ENCODE measurements at regions not wholly inside any gene's neighbourhood (a gene's known extent, or its start where the extent isn't known, plus 50 kb on each side); places are given as distances from the start of the nearest gene placed in this dataset.

- in situ Hi-C loops (cut with HindIII; ENCODE audit: low sequenced_read_pairs), result no loop called here
These were observed 214.7 kb upstream of the NR4A3 start for GRCh38 chr9:99606957-99607356.

- in situ Hi-C loops (cut with HindIII; ENCODE audit: low sequenced_read_pairs), result no loop called here
These were observed 213.7 kb upstream of the NR4A3 start for GRCh38 chr9:99607842-99608448.

GRCh38 chr9:99614341-99614740 lies 207.3 kb upstream of the NR4A3 start:
- in situ Hi-C loops (cut with HindIII; ENCODE audit: low sequenced_read_pairs), result no loop called here

GRCh38 chr9:99621040-99621439 lies 200.6 kb upstream of the NR4A3 start:
- in situ Hi-C loops (cut with HindIII; ENCODE audit: low sequenced_read_pairs), result no loop called here

- in situ Hi-C loops (cut with HindIII; ENCODE audit: low sequenced_read_pairs), result no loop called here
These were observed 199.0 kb upstream of the NR4A3 start for GRCh38 chr9:99622679-99623078.

- in situ Hi-C loops (cut with HindIII; ENCODE audit: low sequenced_read_pairs), result no loop called here
These were observed 197.8 kb upstream of the NR4A3 start for GRCh38 chr9:99623780-99624364.

- in situ Hi-C loops (cut with HindIII; ENCODE audit: low sequenced_read_pairs), result no loop called here
These were observed 197.0 kb upstream of the NR4A3 start for GRCh38 chr9:99624499-99625233.

GRCh38 chr9:99626426-99626825 lies 195.3 kb upstream of the NR4A3 start:
- in situ Hi-C loops (cut with HindIII; ENCODE audit: low sequenced_read_pairs), result no loop called here

- in situ Hi-C loops (cut with HindIII; ENCODE audit: low sequenced_read_pairs), result no loop called here
These were observed 193.4 kb upstream of the NR4A3 start for GRCh38 chr9:99628285-99628684.

- in situ Hi-C loops (cut with HindIII; ENCODE audit: low sequenced_read_pairs), result no loop called here
These were observed 192.7 kb upstream of the NR4A3 start for GRCh38 chr9:99628849-99629620.

GRCh38 chr9:99632349-99633038 lies 189.2 kb upstream of the NR4A3 start:
- in situ Hi-C loops (cut with HindIII; ENCODE audit: low sequenced_read_pairs), result no loop called here

- in situ Hi-C loops (cut with HindIII; ENCODE audit: low sequenced_read_pairs), result no loop called here
These were observed 188.4 kb upstream of the NR4A3 start for GRCh38 chr9:99633265-99633664.

GRCh38 chr9:99634186-99634585 lies 187.5 kb upstream of the NR4A3 start:
- in situ Hi-C loops (cut with HindIII; ENCODE audit: low sequenced_read_pairs), result no loop called here

- in situ Hi-C loops (cut with HindIII; ENCODE audit: low sequenced_read_pairs), result no loop called here
These were observed 186.7 kb upstream of the NR4A3 start for GRCh38 chr9:99635032-99635431.

GRCh38 chr9:99637641-99638040 lies 184.0 kb upstream of the NR4A3 start:
- in situ Hi-C loops (cut with HindIII; ENCODE audit: low sequenced_read_pairs), result no loop called here

- in situ Hi-C loops (cut with HindIII; ENCODE audit: low sequenced_read_pairs), result no loop called here
These were observed 182.7 kb upstream of the NR4A3 start for GRCh38 chr9:99638971-99639370.

- in situ Hi-C loops (cut with HindIII; ENCODE audit: low sequenced_read_pairs), result no loop called here
These were observed 174.1 kb upstream of the NR4A3 start for GRCh38 chr9:99647604-99648003.

- in situ Hi-C loops (cut with HindIII; ENCODE audit: low sequenced_read_pairs), result no loop called here
These were observed 171.4 kb upstream of the NR4A3 start for GRCh38 chr9:99650187-99650874.

GRCh38 chr9:99660191-99660636 lies 161.5 kb upstream of the NR4A3 start:
- in situ Hi-C loops (cut with HindIII; ENCODE audit: low sequenced_read_pairs), result no loop called here

- in situ Hi-C loops (cut with HindIII; ENCODE audit: low sequenced_read_pairs), result no loop called here
These were observed 158.4 kb upstream of the NR4A3 start for GRCh38 chr9:99663297-99663696.

Data from endothelial cell of hepatic sinusoid (primary cell).